SK-N-SH (cell line): ENCODE measurements at regions not wholly inside any gene's neighbourhood (a gene's known extent, or its start where the extent isn't known, plus 50 kb on each side); places are given as distances from the start of the nearest gene placed in this dataset.

ENCODE experiments used
- CTCF ChIA-PET: fragments of 300-600, 350-600 bp; formaldehyde crosslinking; extraction: SDS; loops from one replicate; lab custom pipeline; 2021; lab: Yijun Ruan, JAX
- POLR2A ChIA-PET: fragments of 350-600 bp; sonication (Branson Sonifier 250); formaldehyde crosslinking; extraction: SDS; loops from one replicate; lab custom pipeline; 2020; ENCODE audit warnings: antibody characterized with exemption, inconsistent platforms; lab: Yijun Ruan, JAX
- DNase-seq: peaks from one replicate; pipeline ENCODE4 v3.0.0; 2012
- H2AFZ ChIP-seq: fragments of 200-600 bp; sonication (generic); 2 replicates; pipeline ENCODE4 v1.8.1; 2016; ENCODE audit warnings: antibody characterized with exemption, mild to moderate bottlenecking, low read depth
- H3F3A ChIP-seq: fragments of 200-600 bp; sonication (generic); replicated peaks from 2 replicates; pipeline ENCODE3; 2016; ENCODE audit warnings: antibody characterized with exemption, mild to moderate bottlenecking; ENCODE audit not compliant: insufficient read depth
- H3K27ac ChIP-seq, 2 experiments: fragments of 200-500 bp in 1 of 2; fragments of 200-600 bp in 1 of 2; sonication (Bioruptor generic) in 1 of 2; sonication (generic), shearing (Covaris generic) in 1 of 2; 2 replicates each; pipeline versions ENCODE4 v1.5.1 to v1.6.1; 2014 to 2016; ENCODE audit warnings: low read depth in 2 of 2, inconsistent platforms in 1 of 2, low read length in 1 of 2, mild to moderate bottlenecking in 1 of 2, mixed read lengths in 1 of 2
- H3K27me3 ChIP-seq: fragments of 200-600 bp; sonication (generic), shearing (Covaris generic); 2 replicates; pipeline ENCODE4 v1.6.1; 2016; ENCODE audit warnings: mixed run types; ENCODE audit not compliant: insufficient read depth
- H3K36me3 ChIP-seq, 2 experiments: fragments of 200-500 bp in 1 of 2; fragments of 200-600 bp in 1 of 2; sonication (Bioruptor generic) in 1 of 2; sonication (generic) in 1 of 2; replicated peaks in 1 of 2; 2 replicates each; pipeline versions ENCODE3 to v1.5.1; 2014 to 2016; ENCODE audit warnings: low read length in 1 of 2, mild to moderate bottlenecking in 1 of 2; ENCODE audit not compliant: insufficient read depth in 2 of 2, control insufficient read depth in 1 of 2
- H3K4me1 ChIP-seq, 2 experiments: fragments of 200-500 bp in 1 of 2; fragments of 200-600 bp in 1 of 2; sonication (Bioruptor generic) in 1 of 2; sonication (generic), shearing (Covaris generic) in 1 of 2; 2 replicates each; pipeline versions ENCODE4 v1.5.1 to v1.6.1; 2014 to 2016; ENCODE audit warnings: low read depth in 1 of 2, low read length in 1 of 2, mixed run types in 1 of 2; ENCODE audit not compliant: insufficient read depth in 2 of 2, control insufficient read depth in 1 of 2
- H3K4me2 ChIP-seq: fragments of 200-600 bp; sonication (generic), shearing (Covaris generic); 2 replicates; pipeline ENCODE4 v1.6.1; 2017; ENCODE audit warnings: mixed run types
- H3K4me3 ChIP-seq, 2 experiments: fragments of 200-500 bp in 1 of 2; fragments of 200-600 bp in 1 of 2; sonication (Bioruptor generic) in 1 of 2; sonication (generic), shearing (Covaris generic) in 1 of 2; 2 replicates each; pipeline versions ENCODE4 v1.5.1 to v1.8.1; 2014 to 2016; ENCODE audit warnings: low read depth in 2 of 2, inconsistent platforms in 1 of 2, low read length in 1 of 2, mild to moderate bottlenecking in 1 of 2, mixed read lengths in 1 of 2, moderate library complexity in 1 of 2
- H3K79me2 ChIP-seq: fragments of 200-600 bp; sonication (generic); 2 replicates; pipeline ENCODE4 v1.8.1; 2017; ENCODE audit warnings: mild to moderate bottlenecking; ENCODE audit not compliant: insufficient read depth
- H3K9ac ChIP-seq: fragments of 200-600 bp; sonication (generic); 2 replicates; pipeline ENCODE4 v1.6.1; 2017; ENCODE audit warnings: mixed run types
- H3K9me2 ChIP-seq: fragments of 200-600 bp; sonication (generic); 2 replicates; pipeline ENCODE4 v1.6.1; 2017; ENCODE audit warnings: mixed run types
- H3K9me3 ChIP-seq: fragments of 200-600 bp; sonication (generic); 2 replicates; pipeline ENCODE4 v1.6.1; 2017; ENCODE audit warnings: mixed run types, mild to moderate bottlenecking, moderate library complexity
- H4K20me1 ChIP-seq: fragments of 200-600 bp; sonication (generic); 2 replicates; pipeline ENCODE4 v1.6.1; 2017; ENCODE audit warnings: mild to moderate bottlenecking, mixed run types; ENCODE audit not compliant: insufficient read depth
- ELF1 ChIP-seq: IDR thresholded peaks from 2 replicates; pipeline ENCODE4 v1.4.0; 2012
- FOSL2 ChIP-seq: IDR thresholded peaks from 2 replicates; pipeline ENCODE4 v1.4.0; 2012; ENCODE audit warnings: low read depth, mild to moderate bottlenecking, moderate library complexity, borderline replicate concordance
- FOXJ3 ChIP-seq: sonication (generic); formaldehyde crosslinking; IDR thresholded peaks from 2 replicates; pipeline ENCODE4 v1.5.1; 2020; ENCODE audit warnings: mild to moderate bottlenecking, missing genetic modification reagents
- FOXM1 ChIP-seq: IDR thresholded peaks from 2 replicates; pipeline ENCODE4 v1.4.0; 2012; ENCODE audit warnings: low read depth, mild to moderate bottlenecking
- GABPA ChIP-seq: IDR thresholded peaks from 2 replicates; pipeline ENCODE4 v1.4.0; 2012; ENCODE audit warnings: low read depth, mild to moderate bottlenecking
- IRF3 ChIP-seq: fragments of 150-350 bp; IDR thresholded peaks from 2 replicates; pipeline ENCODE4 v1.6.1; 2016; ENCODE audit warnings: mild to moderate bottlenecking, low read depth, low read length
- MAX ChIP-seq: IDR thresholded peaks from 2 replicates; pipeline ENCODE4 v1.4.0; 2012; ENCODE audit warnings: low read depth
- MEF2A ChIP-seq: IDR thresholded peaks from 2 replicates; pipeline ENCODE4 v1.4.0; 2012; ENCODE audit warnings: low read depth, borderline replicate concordance
- MXI1 ChIP-seq: IDR thresholded peaks from 2 replicates; pipeline ENCODE4 v1.6.1; 2012; ENCODE audit warnings: mild to moderate bottlenecking, low read depth, low read length, improper control_type of control experiment
- NFIC ChIP-seq: IDR thresholded peaks from 2 replicates; pipeline ENCODE4 v1.4.0; 2012; ENCODE audit warnings: borderline replicate concordance
- NRF1 ChIP-seq: IDR thresholded peaks from 2 replicates; pipeline ENCODE4 v1.6.1; 2012; ENCODE audit warnings: low read depth, mild to moderate bottlenecking, low read length
- PBX3 ChIP-seq: IDR thresholded peaks from 2 replicates; pipeline ENCODE4; 2012
- POLR2AphosphoS5 ChIP-seq: IDR thresholded peaks from 2 replicates; pipeline ENCODE4 v1.6.1; 2012; ENCODE audit warnings: low read depth, low read length
- RAD21 ChIP-seq: IDR thresholded peaks from 2 replicates; pipeline ENCODE4 v1.6.1; 2012; ENCODE audit warnings: mild to moderate bottlenecking, low read length
- RCOR1 ChIP-seq: fragments of 150-350 bp; IDR thresholded peaks from 2 replicates; pipeline ENCODE4 v1.6.1; 2017; ENCODE audit warnings: antibody characterized with exemption, low read length
- RFX5 ChIP-seq: IDR thresholded peaks from 2 replicates; pipeline ENCODE4 v1.6.1; 2012; ENCODE audit warnings: mild to moderate bottlenecking, improper control_type of control experiment, low read length
- SIN3A ChIP-seq: IDR thresholded peaks from 2 replicates; pipeline ENCODE4 v1.6.1; 2012; ENCODE audit warnings: low read depth, mild to moderate bottlenecking, low read length, moderate library complexity, borderline replicate concordance
- SMC3 ChIP-seq: IDR thresholded peaks from 2 replicates; pipeline ENCODE4 v1.6.1; 2012; ENCODE audit warnings: low read depth, low read length, improper control_type of control experiment
- TCF12 ChIP-seq: IDR thresholded peaks from 2 replicates; pipeline ENCODE4 v1.4.0; 2012
- USF1 ChIP-seq: IDR thresholded peaks from 2 replicates; pipeline ENCODE4 v1.4.0; 2012; ENCODE audit warnings: low read depth, borderline replicate concordance
- USF2 ChIP-seq: fragments of 150-350 bp; IDR thresholded peaks from 2 replicates; pipeline ENCODE4 v1.6.1; 2017; ENCODE audit warnings: antibody characterized with exemption, low read length, low read depth, borderline replicate concordance
- ZBTB33 ChIP-seq: IDR thresholded peaks from 2 replicates; pipeline ENCODE4 v1.4.0; 2012; ENCODE audit warnings: low read depth, borderline replicate concordance
- WGBS: methylation state at CpG from one replicate; pipeline ENCODE4 v1.1.6; 2017; ENCODE audit warnings: low lambda C conversion rate; 5-methylcytosine and 5-hydroxymethylcytosine counted together

- no peaks in the 10 kb centered on the region for H3K79me2 ChIP-seq
- H4K20me1 ChIP-seq = no peaks in the 10 kb centered on the region
- no peak overlapping the region for H3K9ac ChIP-seq
- H3K4me3 ChIP-seq = no peak overlapping the region
- no peaks in the 10 kb centered on the region for H3K9me3 ChIP-seq
- H3K27me3 ChIP-seq = 0 out of 2 replicates have a peak, but pooled peaks cover 7% of the 10 kb centered on the region
- ChIA-PET POLR2A (no interaction called here), CTCF (interaction anchor here (0.9 to 2.7 kb wide), 9 partner anchors 11 to 361 kb away, joined by 3 to 21 read pairs (median 7); no protein-coding TSS in a partner anchor)
- no peak for DNase-seq
- H3K36me3 ChIP-seq = no peaks in the 10 kb centered on the region
- WGBS = 79% methylated on average over 6 of the region's 6 CpGs
- H2AFZ ChIP-seq = no peak overlapping the region
- H3K4me1 ChIP-seq = peaks cover 0 to 17% of the 10 kb centered on the region in 2 experiments; a peak in 2 of 4 replicates
- H3K27ac ChIP-seq = no peak overlapping the region
- no peaks in the 10 kb centered on the region for H3K9me2 ChIP-seq
- no peak overlapping the region for H3K4me2 ChIP-seq
- no peaks in the 10 kb centered on the region for H3F3A ChIP-seq
- TF ChIP-seq RAD21 (no peak), GABPA (no peak), FOXJ3 (CRISPR knock-in tag) (no peak), FOSL2 (no peak), MXI1 (no peak), USF1 (no peak), MAX (no peak), SIN3A (no peak), ELF1 (no peak), RCOR1 (no peak), MEF2A (no peak), TCF12 (no peak), ZBTB33 (no peak), FOXM1 (no peak), RFX5 (no peak), NFIC (no peak), NRF1 (no peak)
Measured at GRCh38 chr1:10868599-10868965, 72.1 kb upstream of the CASZ1 start.

- no peaks in the 10 kb centered on the region for H3K79me2 ChIP-seq
- CTCF ChIA-PET = interaction anchor here (0.7 to 4.3 kb wide), 15 partner anchors 9 to 440 kb away, joined by 3 to 17 read pairs (median 4); partner anchors contain the start of gene CENPS
- H3K9ac ChIP-seq = no peak overlapping the region
- TF ChIP-seq FOXM1 = no peak
- no peak for TF ChIP-seq SMC3
- TF ChIP-seq MXI1 = no peak
- no peak for TF ChIP-seq RCOR1
- no peak for TF ChIP-seq POLR2AphosphoS5
- no peak for TF ChIP-seq FOXJ3 (CRISPR knock-in tag)
- no peak for TF ChIP-seq USF2
- TF ChIP-seq IRF3 = no peak
- no peak for TF ChIP-seq NFIC
- TF ChIP-seq MAX = no peak
- no peak for TF ChIP-seq PBX3
- no peak for TF ChIP-seq USF1
- TF ChIP-seq, all 33 proteins: peak for 0
- no peak overlapping the region for H3K4me2 ChIP-seq
- H3K4me1 ChIP-seq = peaks cover 0 to 17% of the 10 kb centered on the region in 2 experiments; a peak in 2 of 4 replicates
- no peaks in the 10 kb centered on the region for H3K36me3 ChIP-seq
- H3K27me3 ChIP-seq = no peaks in the 10 kb centered on the region
- no peaks in the 10 kb centered on the region for H4K20me1 ChIP-seq
- no peak overlapping the region for H3K27ac ChIP-seq
- H2AFZ ChIP-seq = no peak overlapping the region
- DNase-seq = no peak
- no peaks in the 10 kb centered on the region for H3K9me2 ChIP-seq
- no peaks in the 10 kb centered on the region for H3K9me3 ChIP-seq
- POLR2A ChIA-PET = interaction anchor here (0.6 kb wide), 1 partner anchor 131 kb away, joined by 3 read pairs; no protein-coding TSS in a partner anchor
- no peak overlapping the region for H3K4me3 ChIP-seq
- H3F3A ChIP-seq = no peaks in the 10 kb centered on the region
- WGBS = 23% methylated on average over 1 of the region's 1 CpG
Measured at GRCh38 chr1:10869933-10870332, 73.5 kb upstream of the CASZ1 start.
